OCI-LY3 (cell line): ENCODE measurements at regions not wholly inside any gene's neighbourhood (a gene's known extent, or its start where the extent isn't known, plus 50 kb on each side); places are given as distances from the start of the nearest gene placed in this dataset.

Experiments
- H2AFZ ChIP-seq: fragments of 200-600, 300-600 bp; shearing (Covaris generic); 2 replicates; pipeline ENCODE4 v1.6.0; 2014; ENCODE audit warnings: antibody characterized with exemption, low read depth, low read length
- H3K27ac ChIP-seq: fragments of 200-600, 300-600 bp; sonication (generic); 2 replicates; pipeline ENCODE4 v1.5.1; 2014; ENCODE audit warnings: mild to moderate bottlenecking, low read length, moderate library complexity, mixed read lengths
- H3K27me3 ChIP-seq: fragments of 200-600, 300-600 bp; sonication (generic); 2 replicates; pipeline ENCODE4 v1.6.1; 2014; ENCODE audit warnings: low read depth, low read length, mixed read lengths
- H3K36me3 ChIP-seq: fragments of 200-600, 300-600 bp; sonication (generic); replicated peaks from 2 replicates; pipeline ENCODE3; 2014; ENCODE audit warnings: low read depth, low read length, mixed read lengths
- H3K4me1 ChIP-seq: fragments of 300-600, 200-600 bp; sonication (generic); 2 replicates; pipeline ENCODE4 v1.6.1; 2014; ENCODE audit warnings: low read length, mixed read lengths
- H3K4me2 ChIP-seq: fragments of 200-600, 300-600 bp; sonication (generic); 2 replicates; pipeline ENCODE4 v1.6.1; 2014; ENCODE audit warnings: low read length, mixed read lengths
- H3K4me3 ChIP-seq: fragments of 300-600, 200-600 bp; sonication (generic); 2 replicates; pipeline ENCODE4 v1.5.1; 2014; ENCODE audit warnings: antibody characterized with exemption, mild to moderate bottlenecking, low read length, moderate library complexity
- H3K79me2 ChIP-seq: fragments of 300-600, 200-600 bp; shearing (Covaris generic); 2 replicates; pipeline ENCODE4 v1.6.1; 2014; ENCODE audit warnings: mild to moderate bottlenecking, low read length, mixed read lengths
- H3K9ac ChIP-seq: fragments of 300-600, 200-600 bp; shearing (Covaris generic); 2 replicates; pipeline ENCODE4 v1.6.0; 2014; ENCODE audit warnings: mild to moderate bottlenecking, low read length, moderate library complexity
- H3K9me3 ChIP-seq: fragments of 200-600, 300-600 bp; shearing (Covaris generic); 2 replicates; pipeline ENCODE4 v1.6.1; 2014; ENCODE audit warnings: low read length, mixed read lengths; ENCODE audit not compliant: insufficient read depth
- H4K20me1 ChIP-seq: fragments of 200-600, 300-600 bp; sonication (generic); 2 replicates; pipeline ENCODE4 v1.6.1; 2016; ENCODE audit warnings: low read length, mixed read lengths; ENCODE audit not compliant: insufficient read depth
- EZH2phosphoT487 ChIP-seq: fragments of 200-600 bp; shearing (Covaris generic); IDR thresholded peaks from 2 replicates; pipeline ENCODE4 v1.6.1; 2018; ENCODE audit warnings: antibody characterized with exemption, mixed run types, low read depth
- TF ChIP-seq, protein P1 (sequence below): fragments of 200-600, 300-600 bp; sonication (generic); IDR thresholded peaks from 2 replicates; pipeline ENCODE4 v1.5.1; 2014; ENCODE audit warnings: antibody characterized with exemption, low read length, low read depth

DNA sequence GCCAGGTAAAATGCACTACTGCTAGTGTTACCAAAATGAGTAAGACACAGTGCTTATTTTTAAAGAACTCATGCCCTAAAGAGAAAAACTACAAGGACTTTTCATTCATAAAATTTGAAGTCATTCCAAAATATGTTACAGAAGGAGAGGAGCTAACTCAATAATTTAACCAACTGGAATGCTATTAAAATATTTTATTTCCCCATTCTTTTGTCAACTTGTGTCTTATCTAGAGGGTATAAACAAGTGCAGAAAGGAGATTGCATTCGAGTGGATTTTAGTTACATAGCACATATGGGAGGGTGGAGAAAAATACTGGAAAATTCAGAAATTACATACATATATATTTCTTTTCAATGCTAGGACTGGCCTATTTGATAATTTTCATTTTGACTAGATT is 131.0 kb upstream of the IRS2 start:
- no peaks in the 10 kb centered on the region for H3K79me2 ChIP-seq
- no peak for TF ChIP-seq EZH2phosphoT487
- TF ChIP-seq, protein P1, sequence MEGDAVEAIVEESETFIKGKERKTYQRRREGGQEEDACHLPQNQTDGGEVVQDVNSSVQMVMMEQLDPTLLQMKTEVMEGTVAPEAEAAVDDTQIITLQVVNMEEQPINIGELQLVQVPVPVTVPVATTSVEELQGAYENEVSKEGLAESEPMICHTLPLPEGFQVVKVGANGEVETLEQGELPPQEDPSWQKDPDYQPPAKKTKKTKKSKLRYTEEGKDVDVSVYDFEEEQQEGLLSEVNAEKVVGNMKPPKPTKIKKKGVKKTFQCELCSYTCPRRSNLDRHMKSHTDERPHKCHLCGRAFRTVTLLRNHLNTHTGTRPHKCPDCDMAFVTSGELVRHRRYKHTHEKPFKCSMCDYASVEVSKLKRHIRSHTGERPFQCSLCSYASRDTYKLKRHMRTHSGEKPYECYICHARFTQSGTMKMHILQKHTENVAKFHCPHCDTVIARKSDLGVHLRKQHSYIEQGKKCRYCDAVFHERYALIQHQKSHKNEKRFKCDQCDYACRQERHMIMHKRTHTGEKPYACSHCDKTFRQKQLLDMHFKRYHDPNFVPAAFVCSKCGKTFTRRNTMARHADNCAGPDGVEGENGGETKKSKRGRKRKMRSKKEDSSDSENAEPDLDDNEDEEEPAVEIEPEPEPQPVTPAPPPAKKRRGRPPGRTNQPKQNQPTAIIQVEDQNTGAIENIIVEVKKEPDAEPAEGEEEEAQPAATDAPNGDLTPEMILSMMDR: no peak

GRCh38 chr13:109913936-109914510 is 127.6 kb upstream of the IRS2 start:
- Histone ChIP-seq H2AFZ (no peak overlapping the region), H3K79me2 (no peaks in the 10 kb centered on the region), H3K27me3 (no peaks in the 10 kb centered on the region), H4K20me1 (no peaks in the 10 kb centered on the region), H3K4me2 (no peak overlapping the region), H3K9ac (no peak overlapping the region), H3K4me1 (no peaks in the 10 kb centered on the region), H3K36me3 (no peaks in the 10 kb centered on the region), H3K27ac (no peak overlapping the region), H3K4me3 (no peak overlapping the region), H3K9me3 (no peaks in the 10 kb centered on the region; the same call in 1 of the 2 replicates)
- no peak for TF ChIP-seq EZH2phosphoT487
- TF ChIP-seq, protein P1: no peak

More for the DNA sequence above, 131.0 kb upstream of the IRS2 start:
- Histone ChIP-seq H3K9ac (no peak overlapping the region), H3K27ac (no peak overlapping the region), H2AFZ (no peak overlapping the region), H3K4me3 (no peak overlapping the region), H3K36me3 (no peaks in the 10 kb centered on the region), H3K4me1 (no peaks in the 10 kb centered on the region), H3K9me3 (no peaks in the 10 kb centered on the region; the same call in 1 of the 2 replicates), H3K27me3 (no peaks in the 10 kb centered on the region), H4K20me1 (no peaks in the 10 kb centered on the region), H3K4me2 (no peak overlapping the region)

DNA sequence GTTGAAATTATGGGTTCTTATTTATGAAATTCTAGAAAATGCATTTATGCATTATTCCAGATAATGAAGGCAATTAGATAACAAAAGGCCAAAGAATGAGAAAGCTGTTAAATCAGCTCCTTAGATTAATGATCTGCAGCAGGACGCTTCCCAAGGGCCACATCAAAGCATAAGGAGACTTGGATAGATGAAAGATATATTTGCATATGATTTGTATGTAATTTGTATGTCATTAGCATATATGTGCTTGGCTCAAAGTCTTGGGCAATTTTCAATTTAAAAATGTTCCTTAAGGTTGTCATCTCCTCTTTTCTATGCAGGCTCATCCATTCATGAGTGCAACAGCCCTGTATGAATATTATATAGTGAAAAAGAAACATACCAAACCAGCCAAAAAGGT is 126.8 kb upstream of the IRS2 start:
- H3K27ac ChIP-seq: no peak overlapping the region
- no peak overlapping the region for H3K4me3 ChIP-seq
- no peak overlapping the region for H2AFZ ChIP-seq
- H4K20me1 ChIP-seq: no peaks in the 10 kb centered on the region
- no peaks in the 10 kb centered on the region for H3K4me1 ChIP-seq
- no peaks in the 10 kb centered on the region for H3K27me3 ChIP-seq
- H3K4me2 ChIP-seq: no peak overlapping the region
- no peaks in the 10 kb centered on the region for H3K79me2 ChIP-seq
- no peaks in the 10 kb centered on the region for H3K36me3 ChIP-seq
- H3K9me3 ChIP-seq: no peaks in the 10 kb centered on the region; the same call in 1 of the 2 replicates
- H3K9ac ChIP-seq: no peak overlapping the region
- TF ChIP-seq, protein P1: no peak
- TF ChIP-seq EZH2phosphoT487: no peak

DNA sequence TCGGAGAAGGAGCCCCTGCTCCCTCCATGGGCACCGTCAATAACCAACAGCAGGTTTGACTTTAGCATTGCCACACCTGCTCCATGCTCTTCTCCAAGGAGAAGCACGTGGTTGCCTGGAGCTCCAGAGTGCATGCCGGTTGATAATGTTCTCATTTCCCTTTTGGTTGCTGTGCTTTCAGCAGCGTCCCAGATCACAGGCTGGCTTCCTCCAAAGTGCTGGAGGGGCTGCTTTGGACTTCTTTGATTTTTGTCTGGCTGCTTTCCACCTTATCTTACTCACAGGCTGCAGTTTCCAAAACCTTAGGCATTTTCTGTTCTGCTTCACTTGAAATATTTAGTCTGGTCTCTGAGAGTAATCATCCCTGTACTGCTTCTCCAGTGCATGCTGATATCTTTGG is 123.8 kb upstream of the IRS2 start:
- no peaks in the 10 kb centered on the region for H3K79me2 ChIP-seq
- no peaks in the 10 kb centered on the region for H3K4me1 ChIP-seq

More for the DNA sequence above, 123.8 kb upstream of the IRS2 start:
- Histone ChIP-seq H4K20me1 (no peaks in the 10 kb centered on the region), H3K36me3 (no peaks in the 10 kb centered on the region), H3K27me3 (no peaks in the 10 kb centered on the region), H3K4me3 (no peak overlapping the region), H3K9ac (no peak overlapping the region), H3K4me2 (no peak overlapping the region), H3K9me3 (no peaks in the 10 kb centered on the region; the same call in 1 of the 2 replicates), H3K27ac (no peak overlapping the region), H2AFZ (no peak overlapping the region)
- no peak for TF ChIP-seq EZH2phosphoT487
- TF ChIP-seq, protein P1: no peak
